HG02943 (cell line): ENCODE measurements at regions not wholly inside any gene's neighbourhood (a gene's known extent, or its start where the extent isn't known, plus 50 kb on each side); places are given as distances from the start of the nearest gene placed in this dataset.

Source experiments
- ATAC-seq: cut with Tn5 transposase; IDR thresholded peaks from one replicate; pipeline ENCODE4 v1.9.1; 2021; ENCODE audit warnings: mild to moderate bottlenecking, low read depth, moderate library complexity; ENCODE audit not compliant: unreplicated experiment

DNA sequence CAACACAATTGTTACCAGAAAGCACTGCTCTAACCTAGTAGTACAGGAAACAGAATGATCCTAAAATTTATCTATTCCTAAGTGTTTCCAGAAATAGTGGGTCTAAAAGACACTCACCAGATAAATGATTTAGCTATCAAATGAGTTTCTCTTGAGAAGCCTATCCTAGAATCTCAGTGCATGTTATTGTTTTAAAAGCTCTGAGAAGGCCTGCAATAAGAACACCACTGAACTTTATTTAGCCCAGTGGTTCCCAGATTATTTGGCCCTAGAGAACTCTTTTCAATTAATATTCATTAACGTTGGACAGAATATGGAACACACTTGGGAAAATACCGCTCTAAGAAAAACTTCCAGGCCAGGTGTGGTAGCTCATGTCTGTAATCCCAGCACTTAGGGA is 220.1 kb upstream of the GHITM start:
- ATAC-seq = no peak

GRCh38 chr10:83921984-83922860 is 217.1 kb upstream of the GHITM start:
- ATAC-seq = no peak

- no peak for ATAC-seq
Measured at GRCh38 chr10:83925133-83925532, 214.2 kb upstream of the GHITM start.

DNA sequence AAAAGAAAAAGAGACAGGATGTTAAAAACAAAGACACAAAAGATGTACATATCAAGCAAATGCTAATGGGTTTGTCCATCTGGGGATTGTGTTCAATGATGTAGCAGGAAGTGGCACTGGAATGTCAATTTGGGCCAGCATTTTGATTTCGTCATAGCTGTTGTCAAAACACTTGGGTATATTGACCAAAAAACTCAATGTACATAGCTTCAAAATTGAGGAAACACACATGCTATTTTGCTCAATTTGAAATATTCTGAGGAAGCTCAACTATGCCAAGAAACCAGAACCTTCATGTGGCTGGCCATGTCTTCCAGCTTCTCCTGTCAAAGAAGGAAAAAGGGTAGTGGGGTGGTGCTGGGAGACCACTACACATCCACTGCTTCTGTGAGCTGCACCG is 212.7 kb upstream of the GHITM start:
- ATAC-seq = no peak

GRCh38 chr10:83927166-83927565 is 212.1 kb upstream of the GHITM start:
- no peak for ATAC-seq

DNA sequence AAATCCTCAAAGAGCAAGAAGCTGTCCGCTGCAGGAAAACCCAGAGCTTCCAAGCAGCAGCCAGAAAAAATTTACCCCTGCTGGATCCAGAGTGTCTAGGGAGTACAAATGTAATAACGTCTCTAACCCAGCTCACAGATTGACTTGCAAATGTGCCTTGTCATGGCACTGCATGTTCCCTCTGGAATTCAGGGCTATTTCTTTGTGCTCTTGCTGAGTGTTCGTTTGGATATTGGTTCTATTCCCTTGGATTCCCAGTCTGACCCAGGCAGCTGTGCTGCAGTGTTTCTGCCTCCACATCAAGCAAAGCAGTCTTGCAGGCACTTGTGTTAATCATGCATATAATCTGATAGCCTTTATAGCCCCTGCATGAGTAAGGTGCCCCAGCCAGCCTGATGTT is 209.9 kb upstream of the GHITM start:
- ATAC-seq = no peak

GRCh38 chr10:83931669-83932068 is 207.6 kb upstream of the GHITM start:
- ATAC-seq = no peak

DNA sequence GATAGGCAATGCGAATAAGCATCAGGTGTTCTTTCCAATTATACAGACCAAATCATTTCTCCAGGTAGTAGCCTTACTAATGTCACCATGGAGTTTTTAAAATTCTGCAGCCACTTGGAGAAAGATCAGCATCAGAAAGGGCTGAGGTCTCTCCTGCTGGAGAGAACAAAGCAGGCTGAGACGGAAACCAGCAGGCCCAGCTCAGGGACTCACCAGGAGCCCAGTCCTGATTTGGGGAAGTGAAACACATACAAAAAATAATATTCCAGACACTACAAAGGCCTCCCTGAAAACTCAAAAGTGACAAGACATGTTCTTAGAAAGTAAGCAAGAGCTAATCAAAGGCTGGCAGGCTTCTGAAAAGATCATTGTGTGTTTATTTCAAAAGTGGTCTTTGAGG is 207.1 kb upstream of the GHITM start:
- no peak for ATAC-seq

- ATAC-seq = no peak
Measured at GRCh38 chr10:83934062-83934461, 205.2 kb upstream of the GHITM start.

GRCh38 chr10:83934641-83935338 is 204.5 kb upstream of the GHITM start:
- ATAC-seq = no peak

DNA sequence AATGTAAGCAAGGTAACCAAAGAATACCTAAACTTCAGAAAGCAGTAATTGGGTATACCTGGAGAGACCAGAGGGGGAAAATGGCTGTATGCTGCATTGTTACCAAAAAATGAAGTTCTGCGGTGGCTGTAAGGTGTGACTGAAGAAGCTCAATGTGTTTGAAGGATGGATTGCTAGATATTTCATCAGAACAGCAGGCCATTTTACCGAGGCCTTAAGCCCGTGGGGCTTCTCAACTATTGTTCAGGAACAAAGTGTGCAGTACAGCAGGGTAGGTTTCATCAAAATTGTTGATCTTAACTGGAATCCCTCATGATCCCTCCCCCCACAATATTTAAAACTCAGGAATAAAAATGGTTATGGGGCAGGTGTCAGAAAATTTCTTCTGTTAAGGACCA is 204.0 kb upstream of the GHITM start:
- ATAC-seq = no peak

DNA sequence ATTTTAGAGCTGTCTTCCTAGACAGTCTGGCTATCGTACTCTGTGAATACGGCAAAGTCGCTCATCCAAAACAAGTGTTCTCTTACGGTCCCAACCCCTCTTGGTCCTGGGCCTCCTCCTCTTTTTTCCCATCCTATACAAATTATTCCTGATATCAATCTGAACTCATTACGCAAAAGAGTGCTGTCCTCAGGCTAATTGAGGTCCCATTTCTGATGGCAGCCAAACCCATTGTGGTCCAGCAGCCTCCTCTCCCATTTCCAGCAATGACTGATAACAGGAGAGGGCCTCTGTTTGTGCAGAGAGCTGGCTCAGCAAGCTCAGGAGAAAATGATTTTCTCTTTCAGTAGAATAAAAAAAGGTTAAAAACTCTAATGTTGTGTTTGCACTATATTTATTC is 203.4 kb upstream of the GHITM start:
- no peak for ATAC-seq

DNA sequence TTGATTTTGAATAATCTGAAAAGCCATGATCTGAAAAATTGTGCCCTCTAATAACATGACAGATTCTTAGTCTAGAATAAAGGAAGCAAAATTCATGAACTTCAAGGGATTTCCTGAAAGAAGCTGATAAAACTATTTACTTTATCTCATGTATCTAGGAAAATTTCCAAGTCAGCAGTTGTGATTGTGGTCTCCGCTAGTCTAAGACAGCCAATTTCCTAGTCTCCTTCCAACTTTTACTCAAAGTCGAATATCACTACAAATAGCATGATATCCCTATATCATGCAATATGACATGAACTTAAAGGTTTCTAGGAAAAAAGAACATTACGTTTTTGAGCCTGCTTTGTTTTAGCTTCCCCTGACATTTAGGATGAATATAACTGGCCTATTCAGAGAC is 202.1 kb upstream of the GHITM start:
- no peak for ATAC-seq

DNA sequence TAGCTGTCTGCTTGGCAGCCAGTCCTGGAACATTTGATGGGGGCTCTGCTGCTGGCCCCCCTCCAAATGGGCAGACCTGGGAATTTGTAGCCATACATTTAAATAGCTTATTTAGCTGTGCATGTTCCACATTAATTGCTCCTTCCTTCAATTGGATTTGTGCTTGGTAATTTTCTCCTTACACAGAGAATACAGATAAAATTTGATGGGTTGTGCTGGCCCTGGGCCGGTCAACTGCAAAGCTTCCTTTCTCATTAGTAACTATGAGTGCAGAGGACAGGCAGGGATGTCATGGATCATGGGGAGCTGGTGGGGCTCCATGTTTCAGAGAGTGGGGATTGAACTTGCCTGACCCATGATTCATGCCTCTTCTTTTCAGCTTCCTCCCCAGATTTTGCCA is 201.5 kb upstream of the GHITM start:
- no peak for ATAC-seq

GRCh38 chr10:83941189-83941588 is 198.1 kb upstream of the GHITM start:
- no peak for ATAC-seq

GRCh38 chr10:83942410-83942809 is 196.9 kb upstream of the GHITM start:
- ATAC-seq = no peak

GRCh38 chr10:83943049-83943448 is 196.3 kb upstream of the GHITM start:
- no peak for ATAC-seq

- ATAC-seq = no peak
Measured at GRCh38 chr10:83943920-83944319, 195.4 kb upstream of the GHITM start.

GRCh38 chr10:83945982-83946718 is 193.2 kb upstream of the GHITM start:
- no peak for ATAC-seq

- ATAC-seq = no peak
Measured at GRCh38 chr10:83952314-83952713, 187.0 kb upstream of the GHITM start.

- no peak for ATAC-seq
Measured at GRCh38 chr10:83953589-83953988, 185.7 kb upstream of the GHITM start.
